Kidney (tissue), 13 donors: ENCODE measurements at regions not wholly inside any gene's neighbourhood (a gene's known extent, or its start where the extent isn't known, plus 50 kb on each side); places are given as distances from the start of the nearest gene placed in this dataset.
"Not testable (repeated sequence)": the region's sequence is repeated elsewhere in the genome, so short reads cannot be mapped to it uniquely, and the experiment has no call there.

Experiments used
- DNase-seq, 5 donors: peaks; one replicate each; pipeline ENCODE4 v3.0.0-alpha.2; 2013 to 2020
- FAIRE-seq: peaks from 2 replicates; lab custom pipeline; 2012; peaks lifted over from hg19 to GRCh38; lab: Jason Lieb, UNC
- H3K27ac ChIP-seq, 2 donors: one replicate each; pipeline ENCODE4 v1.7.0; 2013; ENCODE audit warnings: low read depth in 2 of 2, low read length in 2 of 2, inconsistent platforms in 1 of 2
- H3K27me3 ChIP-seq: one replicate; pipeline ENCODE4 v1.7.1; 2013; ENCODE audit warnings: low read length, inconsistent platforms; ENCODE audit not compliant: control insufficient read depth, insufficient read depth
- H3K36me3 ChIP-seq, 3 donors: one replicate each; pipeline versions ENCODE4 v1.7.0 to v1.7.1; 2013; ENCODE audit warnings: low read length in 3 of 3, control low read depth in 1 of 3, inconsistent platforms in 1 of 3; ENCODE audit not compliant: insufficient read depth in 3 of 3, control insufficient read depth in 2 of 3
- H3K4me1 ChIP-seq, 3 donors: one replicate each; pipeline versions ENCODE4 v1.7.0 to v1.7.1; 2013; ENCODE audit warnings: low read length in 3 of 3, inconsistent platforms in 1 of 3, low read depth in 1 of 3; ENCODE audit not compliant: control insufficient read depth in 2 of 3, insufficient read depth in 2 of 3
- H3K4me3 ChIP-seq, 3 donors: one replicate each; pipeline versions ENCODE4 v1.7.0 to v1.8.1; 2013; ENCODE audit warnings: low read length in 3 of 3, control low read depth in 1 of 3, inconsistent platforms in 1 of 3
- H3K9ac ChIP-seq, 3 donors: one replicate each; pipeline versions ENCODE4 v1.7.0 to v1.7.1; 2013; ENCODE audit warnings: low read length in 3 of 3, control low read depth in 1 of 3, inconsistent platforms in 1 of 3
- H3K9me3 ChIP-seq, 3 donors: one replicate each; pipeline versions ENCODE4 v1.7.0 to v1.7.1; 2013; ENCODE audit warnings: low read length in 3 of 3, control low read depth in 1 of 3, inconsistent platforms in 1 of 3; ENCODE audit not compliant: control insufficient read depth in 2 of 3, insufficient read depth in 1 of 3
- intact Hi-C: fragments of 100-400 bp; cut with DNase I; formaldehyde crosslinking; loops from one replicate; pipeline ENCODE4 v1.11.1; 2022
- TF ChIP-seq, protein P1 (sequence below): IDR thresholded peaks from 3 replicates; pipeline ENCODE4 v1.5.1; 2012; ENCODE audit warnings: mild to moderate bottlenecking, moderate library complexity, borderline replicate concordance; ENCODE audit not compliant: insufficient read depth; ENCODE audit errors: extremely low read depth
- donor health status: control.
- donor health status: control.
- donor health status: control.
- donor health status: control.
- donor health status: control.
- donor health status: DM: yes; HTN: yes; CAD: no.
- donor health status: Normal renal cell carcinoma (clear cell type).

DNA sequence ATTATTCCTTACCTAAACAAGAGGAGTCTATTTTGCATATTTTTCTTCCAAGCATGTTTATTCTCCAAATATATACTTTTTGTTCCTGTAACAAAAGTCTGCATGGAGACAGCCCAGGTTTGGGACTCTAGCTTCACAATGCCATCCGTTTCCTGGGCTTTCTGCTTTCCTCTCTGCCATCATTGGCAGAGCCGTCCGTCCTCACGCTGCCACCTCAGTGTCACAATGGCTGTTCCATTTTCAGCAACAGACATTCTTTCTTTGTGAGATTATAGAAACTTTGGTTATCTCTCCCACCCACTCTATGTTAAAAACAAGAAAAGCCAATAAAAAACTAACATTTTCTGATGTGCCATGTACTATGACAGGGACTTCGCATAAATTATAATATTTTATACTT, 825.2 kb downstream of the REEP3 start:
- Histone ChIP-seq H3K36me3 (no peaks in the 10 kb centered on the region), H3K27me3 (no peaks in the 10 kb centered on the region), H3K9ac (no peak overlapping the region), H3K4me3 (no peak overlapping the region), H3K9me3 (no peaks in the 10 kb centered on the region), H3K27ac (no peak overlapping the region), H3K4me1 (no peaks in the 10 kb centered on the region)
- FAIRE-seq (no peak), DNase-seq (no peak)
- intact Hi-C loops: no loop called here
- TF ChIP-seq, protein P1, sequence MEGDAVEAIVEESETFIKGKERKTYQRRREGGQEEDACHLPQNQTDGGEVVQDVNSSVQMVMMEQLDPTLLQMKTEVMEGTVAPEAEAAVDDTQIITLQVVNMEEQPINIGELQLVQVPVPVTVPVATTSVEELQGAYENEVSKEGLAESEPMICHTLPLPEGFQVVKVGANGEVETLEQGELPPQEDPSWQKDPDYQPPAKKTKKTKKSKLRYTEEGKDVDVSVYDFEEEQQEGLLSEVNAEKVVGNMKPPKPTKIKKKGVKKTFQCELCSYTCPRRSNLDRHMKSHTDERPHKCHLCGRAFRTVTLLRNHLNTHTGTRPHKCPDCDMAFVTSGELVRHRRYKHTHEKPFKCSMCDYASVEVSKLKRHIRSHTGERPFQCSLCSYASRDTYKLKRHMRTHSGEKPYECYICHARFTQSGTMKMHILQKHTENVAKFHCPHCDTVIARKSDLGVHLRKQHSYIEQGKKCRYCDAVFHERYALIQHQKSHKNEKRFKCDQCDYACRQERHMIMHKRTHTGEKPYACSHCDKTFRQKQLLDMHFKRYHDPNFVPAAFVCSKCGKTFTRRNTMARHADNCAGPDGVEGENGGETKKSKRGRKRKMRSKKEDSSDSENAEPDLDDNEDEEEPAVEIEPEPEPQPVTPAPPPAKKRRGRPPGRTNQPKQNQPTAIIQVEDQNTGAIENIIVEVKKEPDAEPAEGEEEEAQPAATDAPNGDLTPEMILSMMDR: no peak

DNA sequence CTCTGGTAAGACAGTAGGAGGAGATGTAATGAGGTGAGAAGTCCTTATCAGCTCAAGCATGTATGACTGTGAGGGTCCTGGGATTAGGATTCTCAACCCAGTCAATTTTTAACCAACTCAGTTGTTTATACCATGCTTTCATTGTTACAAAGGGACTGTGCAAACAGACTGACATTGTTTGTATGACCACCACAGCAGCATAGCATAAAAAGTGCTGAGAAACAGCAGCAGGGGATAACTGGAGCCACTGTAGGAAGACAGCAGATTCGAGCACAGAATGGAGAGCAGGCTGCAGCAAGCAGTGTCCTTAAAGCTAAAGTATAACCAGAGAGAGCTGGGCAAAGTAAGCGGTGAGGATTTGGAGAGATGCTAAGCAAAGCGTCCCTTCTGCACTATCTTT, 829.5 kb downstream of the REEP3 start:
- TF ChIP-seq, protein P1: no peak
- H3K4me3 ChIP-seq: no peak overlapping the region
- H3K4me1 ChIP-seq: no peaks in the 10 kb centered on the region
- H3K36me3 ChIP-seq: no peaks in the 10 kb centered on the region
- H3K9me3 ChIP-seq: no peaks in the 10 kb centered on the region
- H3K27ac ChIP-seq: no peak overlapping the region
- no peak for DNase-seq
- H3K27me3 ChIP-seq: no peaks in the 10 kb centered on the region
- intact Hi-C loops: no loop called here
- no peak for FAIRE-seq
- H3K9ac ChIP-seq: no peak overlapping the region

DNA sequence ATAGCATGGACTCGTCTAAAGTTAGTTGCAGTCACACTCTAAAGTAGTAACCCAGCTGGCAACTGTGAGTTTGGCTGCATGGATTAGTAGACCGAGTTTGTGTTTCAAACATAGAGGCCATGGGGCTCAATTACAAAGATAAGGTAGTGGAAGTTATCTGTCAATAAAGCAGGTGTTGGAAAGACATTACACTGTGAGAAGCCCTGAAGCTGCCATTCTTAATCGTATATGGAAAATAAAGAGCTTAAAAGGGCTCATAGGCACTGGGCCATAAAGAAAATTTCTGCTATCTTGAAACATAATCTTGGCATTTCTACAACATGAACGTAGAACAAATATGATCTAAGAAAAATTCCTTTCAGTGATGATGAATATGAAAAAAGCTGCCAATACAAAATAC, 837.7 kb downstream of the REEP3 start:
- Histone ChIP-seq H3K27me3 (no peaks in the 10 kb centered on the region), H3K36me3 (no peaks in the 10 kb centered on the region), H3K4me1 (no peaks in the 10 kb centered on the region), H3K9me3 (no peaks in the 10 kb centered on the region), H3K4me3 (no peak overlapping the region), H3K9ac (no peak overlapping the region), H3K27ac (no peak overlapping the region)
- TF ChIP-seq, protein P1: no peak
- intact Hi-C loops: no loop called here
- FAIRE-seq (no peak), DNase-seq (no peak)

DNA sequence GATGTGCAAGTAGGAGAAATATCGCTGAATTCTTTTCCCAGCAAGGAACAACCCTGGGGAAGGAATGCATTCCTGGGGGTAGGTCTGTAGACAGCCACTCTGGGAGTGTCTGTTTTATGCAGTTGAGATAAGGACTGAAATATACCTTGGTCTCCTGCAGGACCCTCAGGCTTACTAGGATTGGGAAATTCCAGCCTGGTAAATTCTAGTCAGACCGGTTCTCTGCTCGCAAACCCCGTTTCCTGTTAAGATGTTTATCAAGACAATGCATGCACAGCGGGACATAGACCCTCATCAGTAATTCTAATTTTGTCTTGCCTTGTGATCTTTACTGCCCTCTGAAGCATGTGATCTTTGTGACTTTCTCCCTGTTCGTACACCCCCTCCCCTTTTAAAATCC, 839.0 kb downstream of the REEP3 start:
- DNase-seq, FAIRE-seq, H3K27ac ChIP-seq, H3K4me1 ChIP-seq, H3K27me3 ChIP-seq, H3K36me3 ChIP-seq, H3K9ac ChIP-seq, H3K9me3 ChIP-seq, intact Hi-C loops, H3K4me3 ChIP-seq: not testable (repeated sequence)
